IMR-90 (cell line): ENCODE measurements at regions not wholly inside any gene's neighbourhood (a gene's known extent, or its start where the extent isn't known, plus 50 kb on each side); places are given as distances from the start of the nearest gene placed in this dataset.

Experiments used
- ATAC-seq: fragments of 200-7000 bp; cut with Tn5 transposase; 2 replicates; pipeline ENCODE4 v1.9.1; 2020; ENCODE audit warnings: low read depth, mild to moderate bottlenecking, moderate library complexity
- BruUV-seq: library from RNA; stranded (reverse); fragments of 400-500 nt; replicated peaks from 2 replicates; lab custom pipeline; 2021; lab: Mats Ljungman, UMichigan
- CTCF ChIA-PET: fragments of 300-600 bp; formaldehyde crosslinking; extraction: SDS; loops from one replicate; lab custom pipeline; 2021; ENCODE audit warnings: antibody characterized with exemption; lab: Yijun Ruan, JAX
- POLR2A ChIA-PET: fragments of 300-600 bp; sonication (Branson Sonifier 250); formaldehyde crosslinking; loops from one replicate; lab custom pipeline; 2022; ENCODE audit warnings: antibody characterized with exemption; ENCODE audit not compliant: unreplicated experiment; lab: Charles Lee
- DNase-seq: peaks from one replicate; pipeline ENCODE4 v3.0.0; 2013
- H2AFZ ChIP-seq: replicated peaks from 2 replicates; pipeline ENCODE3; 2013; ENCODE audit warnings: low read length, mild to moderate bottlenecking; ENCODE audit not compliant: poor library complexity
- H2AK5ac ChIP-seq: 2 replicates; pipeline ENCODE4 v1.6.1; 2013; ENCODE audit warnings: low read depth, low read length, inconsistent platforms
- H2AK9ac ChIP-seq: replicated peaks from 2 replicates; pipeline ENCODE3; 2013; ENCODE audit warnings: mild to moderate bottlenecking, low read depth, low read length, moderate library complexity; ENCODE audit not compliant: poor library complexity
- H2BK120ac ChIP-seq: 2 replicates; pipeline ENCODE4 v1.6.1; 2013; ENCODE audit warnings: low read depth, low read length, inconsistent platforms
- H2BK15ac ChIP-seq: 3 replicates; pipeline ENCODE4 v1.6.1; 2013; ENCODE audit warnings: low read depth, low read length, inconsistent platforms
- H2BK20ac ChIP-seq: 2 replicates; pipeline ENCODE4 v1.6.1; 2013; ENCODE audit warnings: low read depth, mild to moderate bottlenecking, inconsistent platforms, low read length, moderate library complexity
- H2BK5ac ChIP-seq: 2 replicates; pipeline ENCODE4 v1.6.1; 2013; ENCODE audit warnings: mild to moderate bottlenecking, low read depth, low read length, inconsistent platforms; ENCODE audit not compliant: poor library complexity, severe bottlenecking
- H3K14ac ChIP-seq: replicated peaks from 2 replicates; pipeline ENCODE4 v1.6.1; 2013; ENCODE audit warnings: low read depth, low read length, inconsistent platforms
- H3K18ac ChIP-seq: 2 replicates; pipeline ENCODE4 v1.6.1; 2013; ENCODE audit warnings: low read depth, low read length, control low read depth
- H3K23ac ChIP-seq: 2 replicates; pipeline ENCODE4 v1.6.1; 2013; ENCODE audit warnings: low read depth, low read length, inconsistent platforms
- H3K27ac ChIP-seq: 2 replicates; pipeline ENCODE4 v1.5.1; 2013; ENCODE audit warnings: mild to moderate bottlenecking, control low read depth, low read length; ENCODE audit not compliant: insufficient read depth
- H3K27me3 ChIP-seq: 2 replicates; pipeline ENCODE4 v1.6.1; 2013; ENCODE audit warnings: low read length; ENCODE audit not compliant: control insufficient read depth, insufficient read depth
- H3K36me3 ChIP-seq: 2 replicates; pipeline ENCODE4 v1.6.1; 2013; ENCODE audit warnings: low read length, mixed read lengths; ENCODE audit not compliant: control insufficient read depth, insufficient read depth
- H3K4ac ChIP-seq: 2 replicates; pipeline ENCODE4 v1.6.1; 2013; ENCODE audit warnings: low read depth, low read length, inconsistent platforms
- H3K4me1 ChIP-seq: 2 replicates; pipeline ENCODE4 v1.6.1; 2013; ENCODE audit warnings: low read length, mixed read lengths; ENCODE audit not compliant: control insufficient read depth, insufficient read depth
- H3K4me2 ChIP-seq: 2 replicates; pipeline ENCODE4 v1.6.1; 2013; ENCODE audit warnings: low read depth, mild to moderate bottlenecking, control low read depth, low read length, moderate library complexity
- H3K4me3 ChIP-seq: 2 replicates; pipeline ENCODE4 v1.5.1; 2013; ENCODE audit warnings: low read depth, mild to moderate bottlenecking, control low read depth, low read length, moderate library complexity; ENCODE audit not compliant: insufficient read depth
- H3K56ac ChIP-seq: 2 replicates; pipeline ENCODE4 v1.6.1; 2013; ENCODE audit warnings: low read length, inconsistent platforms; ENCODE audit not compliant: insufficient read depth; ENCODE audit errors: extremely low read depth
- H3K79me1 ChIP-seq, 2 experiments: 2 replicates each; pipeline ENCODE4 v1.6.1; 2013; ENCODE audit warnings: low read length in 2 of 2, inconsistent platforms in 1 of 2, low read depth in 1 of 2
- H3K9ac ChIP-seq: 2 replicates; pipeline ENCODE4 v1.6.1; 2013; ENCODE audit warnings: low read depth, low read length, control low read depth
- H3K9me1 ChIP-seq: 2 replicates; pipeline ENCODE4 v1.6.1; 2013; ENCODE audit warnings: low read length, inconsistent platforms; ENCODE audit not compliant: insufficient read depth
- H3K9me3 ChIP-seq: 2 replicates; pipeline ENCODE4 v1.6.1; 2013; ENCODE audit warnings: low read length; ENCODE audit not compliant: control insufficient read depth, insufficient read depth
- H4K20me1 ChIP-seq: 2 replicates; pipeline ENCODE4 v1.6.1; 2013; ENCODE audit warnings: low read length, inconsistent platforms; ENCODE audit not compliant: insufficient read depth
- H4K5ac ChIP-seq: 2 replicates; pipeline ENCODE4 v1.6.1; 2013; ENCODE audit warnings: mild to moderate bottlenecking, low read depth, low read length, control low read depth
- H4K8ac ChIP-seq, 2 experiments: 2 replicates each; pipeline ENCODE4 v1.6.1; 2013; ENCODE audit warnings: low read depth in 2 of 2, low read length in 2 of 2, control low read depth in 1 of 2, inconsistent platforms in 1 of 2
- H4K91ac ChIP-seq: 2 replicates; pipeline ENCODE4 v1.6.1; 2013; ENCODE audit warnings: low read depth, low read length, inconsistent platforms; ENCODE audit not compliant: insufficient read depth
- BHLHE40 ChIP-seq: fragments of 150-350 bp; IDR thresholded peaks from 2 replicates; pipeline ENCODE4 v1.6.1; 2016; ENCODE audit warnings: mild to moderate bottlenecking, low read depth, low read length
- CEBPB ChIP-seq: IDR thresholded peaks from 2 replicates; pipeline ENCODE4 v1.6.1; 2012; ENCODE audit warnings: low read depth, low read length, improper control_type of control experiment
- CHD1 ChIP-seq: IDR thresholded peaks from 2 replicates; pipeline ENCODE4 v1.6.1; 2012; ENCODE audit warnings: low read depth, low read length, improper control_type of control experiment
- CTCF ChIP-seq: conservative IDR thresholded peaks from 2 replicates; pipeline ENCODE4 v1.5.1; 2012; ENCODE audit warnings: mild to moderate bottlenecking, low read depth, low read length, improper control_type of control experiment
- FOS ChIP-seq: fragments of 150-350 bp; IDR thresholded peaks from 2 replicates; pipeline ENCODE4 v1.6.1; 2016; ENCODE audit warnings: low read depth, low read length
- MAFK ChIP-seq: IDR thresholded peaks from 2 replicates; pipeline ENCODE4 v1.6.1; 2012; ENCODE audit warnings: low read depth, low read length, improper control_type of control experiment
- MAZ ChIP-seq: IDR thresholded peaks from 2 replicates; pipeline ENCODE4 v1.6.1; 2012; ENCODE audit warnings: low read depth, mild to moderate bottlenecking, low read length, improper control_type of control experiment, moderate library complexity, borderline replicate concordance
- MXI1 ChIP-seq: IDR thresholded peaks from 2 replicates; pipeline ENCODE4 v1.6.1; 2012; ENCODE audit warnings: low read depth, mild to moderate bottlenecking, low read length, moderate library complexity, borderline replicate concordance
- NFE2L2 ChIP-seq: fragments of 150-350 bp; IDR thresholded peaks from 2 replicates; pipeline ENCODE4 v1.6.1; 2016; ENCODE audit warnings: low read depth, mild to moderate bottlenecking, low read length
- POLR2A ChIP-seq: IDR thresholded peaks from 2 replicates; pipeline ENCODE4 v1.6.1; 2012; ENCODE audit warnings: mild to moderate bottlenecking, low read depth, low read length
- RAD21 ChIP-seq: IDR thresholded peaks from 2 replicates; pipeline ENCODE4 v1.6.1; 2012; ENCODE audit warnings: low read length, improper control_type of control experiment
- RCOR1 ChIP-seq: IDR thresholded peaks from 2 replicates; pipeline ENCODE4 v1.6.1; 2012; ENCODE audit warnings: mild to moderate bottlenecking, low read length, improper control_type of control experiment; ENCODE audit not compliant: insufficient replicate concordance
- RFX5 ChIP-seq: IDR thresholded peaks from 2 replicates; pipeline ENCODE4 v1.8.0; 2012; ENCODE audit warnings: low read depth, mild to moderate bottlenecking, low read length, moderate library complexity
- SMC3 ChIP-seq: fragments of 150-350 bp; IDR thresholded peaks from 2 replicates; pipeline ENCODE4 v1.6.1; 2016; ENCODE audit warnings: low read depth, mild to moderate bottlenecking, antibody characterized with exemption, low read length, moderate library complexity
- WGBS, 2 experiments: methylation state at CpG; one replicate each; pipeline versions ENCODE4 v1.1.5 to v1.1.7; 2013; ENCODE audit warnings: missing lambda C conversion rate in 2 of 2; ENCODE audit not compliant: insufficient read length in 1 of 2; ENCODE audit errors: extremely low coverage in 2 of 2; 5-methylcytosine and 5-hydroxymethylcytosine counted together
- dilution Hi-C: fragments of 300-500 bp; cut with HindIII; formaldehyde crosslinking; loops from one replicate; pipeline ENCODE4 v1.14.3; 2018; ENCODE audit warnings: low sequenced_read_pairs; ENCODE audit not compliant: unreplicated experiment
- in situ Hi-C: fragments of 300-500 bp; cut with MboI; formaldehyde crosslinking; loops from 3 replicates; pipeline ENCODE4 v1.14.3; 2019; ENCODE audit warnings: low sequenced_read_pairs, inconsistent platforms, mixed read lengths
- intact Hi-C: fragments of 100-400 bp; cut with micrococcal nuclease; formaldehyde crosslinking; loops from 2 replicates; pipeline ENCODE4 v1.10.0; 2022
- TF ChIP-seq, protein P1 (sequence below): fragments of 150-350 bp; IDR thresholded peaks from 2 replicates; pipeline ENCODE4 v1.6.1; 2017; ENCODE audit warnings: mild to moderate bottlenecking, antibody characterized with exemption, low read length, low read depth
- TF ChIP-seq, protein P2 (sequence below): fragments of 150-350 bp; IDR thresholded peaks from 2 replicates; pipeline ENCODE4 v1.6.1; 2016; ENCODE audit warnings: low read depth, mild to moderate bottlenecking, low read length, moderate library complexity, borderline replicate concordance

- H3K27ac ChIP-seq = no peak overlapping the region
Measured at GRCh38 chr2:136395582-136395981, 277.6 kb upstream of the CXCR4 start.

More at GRCh38 chr2:136395582-136395981, 277.6 kb upstream of the CXCR4 start:
- no peaks in the 10 kb centered on the region for H3K27me3 ChIP-seq
- H4K8ac ChIP-seq = no peak overlapping the region
- no peak overlapping the region for H3K18ac ChIP-seq
- H3K4me3 ChIP-seq = no peak overlapping the region
- ChIA-PET POLR2A (no interaction called here), CTCF (no interaction called here)
- no peak overlapping the region for H3K23ac ChIP-seq
- H2AK5ac ChIP-seq = no peak overlapping the region
- no peak overlapping the region for H2BK15ac ChIP-seq
- no peak overlapping the region for H2BK120ac ChIP-seq
- H3K9me3 ChIP-seq = no peaks in the 10 kb centered on the region
- H2BK5ac ChIP-seq = no peak overlapping the region
- H3K9ac ChIP-seq = no peak overlapping the region
- H3K9me1 ChIP-seq = no peaks in the 10 kb centered on the region
- no peaks in the 10 kb centered on the region for H4K20me1 ChIP-seq
- DNase-seq = no peak
- no peak for ATAC-seq
- H4K91ac ChIP-seq = no peak overlapping the region
- H3K4me1 ChIP-seq = no peaks in the 10 kb centered on the region
- no peaks in the 10 kb centered on the region for H3K36me3 ChIP-seq
- H2AFZ ChIP-seq = no peak overlapping the region
- no CpG with 5 or more reads among the region's 2 CpGs for WGBS, 2 experiments
- no peak overlapping the region for H3K14ac ChIP-seq
- TF ChIP-seq, protein P1, sequence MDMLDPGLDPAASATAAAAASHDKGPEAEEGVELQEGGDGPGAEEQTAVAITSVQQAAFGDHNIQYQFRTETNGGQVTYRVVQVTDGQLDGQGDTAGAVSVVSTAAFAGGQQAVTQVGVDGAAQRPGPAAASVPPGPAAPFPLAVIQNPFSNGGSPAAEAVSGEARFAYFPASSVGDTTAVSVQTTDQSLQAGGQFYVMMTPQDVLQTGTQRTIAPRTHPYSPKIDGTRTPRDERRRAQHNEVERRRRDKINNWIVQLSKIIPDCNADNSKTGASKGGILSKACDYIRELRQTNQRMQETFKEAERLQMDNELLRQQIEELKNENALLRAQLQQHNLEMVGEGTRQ = no peak
- no peak for TF ChIP-seq RFX5
- no peak for TF ChIP-seq MAZ
- no peak for TF ChIP-seq CTCF
- TF ChIP-seq SMC3 = no peak
- TF ChIP-seq FOS = no peak
- no peak for TF ChIP-seq MAFK
- TF ChIP-seq RCOR1 = no peak
- no peak for TF ChIP-seq POLR2A
- TF ChIP-seq RAD21 = no peak
- TF ChIP-seq NFE2L2 = no peak
- TF ChIP-seq MXI1 = no peak
- TF ChIP-seq, protein P2, sequence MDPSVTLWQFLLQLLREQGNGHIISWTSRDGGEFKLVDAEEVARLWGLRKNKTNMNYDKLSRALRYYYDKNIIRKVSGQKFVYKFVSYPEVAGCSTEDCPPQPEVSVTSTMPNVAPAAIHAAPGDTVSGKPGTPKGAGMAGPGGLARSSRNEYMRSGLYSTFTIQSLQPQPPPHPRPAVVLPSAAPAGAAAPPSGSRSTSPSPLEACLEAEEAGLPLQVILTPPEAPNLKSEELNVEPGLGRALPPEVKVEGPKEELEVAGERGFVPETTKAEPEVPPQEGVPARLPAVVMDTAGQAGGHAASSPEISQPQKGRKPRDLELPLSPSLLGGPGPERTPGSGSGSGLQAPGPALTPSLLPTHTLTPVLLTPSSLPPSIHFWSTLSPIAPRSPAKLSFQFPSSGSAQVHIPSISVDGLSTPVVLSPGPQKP = no peak
- TF ChIP-seq CHD1 = no peak
- TF ChIP-seq BHLHE40 = no peak
- TF ChIP-seq CEBPB = no peak
- no peak overlapping the region for H3K4me2 ChIP-seq
- no peak overlapping the region for H2BK20ac ChIP-seq
- no peaks in the 10 kb centered on the region for H3K79me1 ChIP-seq
- BruUV-seq = no TSS peak
- no peak overlapping the region for H2AK9ac ChIP-seq
- intact Hi-C loops (no loop called here), dilution Hi-C loops (no loop called here), in situ Hi-C loops (loop anchor here (25.0 kb wide), 1 partner anchor 1408 kb away; no protein-coding TSS in a partner anchor)
- H4K5ac ChIP-seq = no peak overlapping the region
- no peak overlapping the region for H3K4ac ChIP-seq
- no peak overlapping the region for H3K56ac ChIP-seq
